ENCODE measurements at regions not wholly inside any gene's neighbourhood (a gene's known extent, or its start where the extent isn't known, plus 50 kb on each side); places are given as distances from the start of the nearest gene placed in this dataset.

GRCh38 chr11:26835611-26836010 lies 113.8 kb upstream of the SLC5A12 start:
- no peaks in the 10 kb centered on the region for H3F3A ChIP-seq (ENCODE audit: low read depth)
- no peaks in the 10 kb centered on the region for H3K9me2 ChIP-seq (replicated peaks; ENCODE audit: low read depth, low read length)
- no peaks in the 10 kb centered on the region for H3K79me2 ChIP-seq (ENCODE audit: insufficient read depth, low read length)
- no peaks in the 10 kb centered on the region for H4K20me1 ChIP-seq (ENCODE audit: insufficient read depth, low read length, poor library complexity, severe bottlenecking)
- H3K4me3 ChIP-seq (ENCODE audit: low read length, poor library complexity, severe bottlenecking): no peak overlapping the region
- no peak overlapping the region for H3K9ac ChIP-seq (ENCODE audit: low read depth, low read length, poor library complexity, severe bottlenecking)
- no peak for TF ChIP-seq EZH2phosphoT487 (IDR thresholded peaks at IDR 0.05; ENCODE audit: borderline replicate concordance)
- no peak for TF ChIP-seq CTCF (conservative IDR thresholded peaks at IDR 0.05; ENCODE audit: low read length)
- no peak overlapping the region for H3K4me2 ChIP-seq (ENCODE audit: low read depth, low read length, poor library complexity, severe bottlenecking)
- H3K36me3 ChIP-seq (ENCODE audit: insufficient read depth, low read length): no peaks in the 10 kb centered on the region
- H3K9me3 ChIP-seq (ENCODE audit: insufficient read depth, low read depth, low read length): no peaks in the 10 kb centered on the region
- H3K27me3 ChIP-seq (ENCODE audit: insufficient read depth, low read length, poor library complexity, severe bottlenecking): no peaks in the 10 kb centered on the region
- H3K4me1 ChIP-seq (ENCODE audit: insufficient read depth, low read length, poor library complexity, severe bottlenecking): no peaks in the 10 kb centered on the region
- no peak overlapping the region for H2AFZ ChIP-seq (ENCODE audit: low read length)

- Histone ChIP-seq H3K4me3 (ENCODE audit: low read length, poor library complexity, severe bottlenecking) (no peak overlapping the region), H3K36me3 (ENCODE audit: insufficient read depth, low read length) (no peaks in the 10 kb centered on the region), H3K4me1 (ENCODE audit: insufficient read depth, low read length, poor library complexity, severe bottlenecking) (no peaks in the 10 kb centered on the region), H3K9me3 (ENCODE audit: insufficient read depth, low read depth, low read length) (no peaks in the 10 kb centered on the region), H3K79me2 (ENCODE audit: insufficient read depth, low read length) (no peaks in the 10 kb centered on the region), H3K9ac (ENCODE audit: low read depth, low read length, poor library complexity, severe bottlenecking) (no peak overlapping the region), H4K20me1 (ENCODE audit: insufficient read depth, low read length, poor library complexity, severe bottlenecking) (no peaks in the 10 kb centered on the region), H3K4me2 (ENCODE audit: low read depth, low read length, poor library complexity, severe bottlenecking) (no peak overlapping the region), H3K9me2 (replicated peaks; ENCODE audit: low read depth, low read length) (no peaks in the 10 kb centered on the region), H3F3A (ENCODE audit: low read depth) (no peaks in the 10 kb centered on the region), H3K27me3 (ENCODE audit: insufficient read depth, low read length, poor library complexity, severe bottlenecking) (no peaks in the 10 kb centered on the region), H2AFZ (ENCODE audit: low read length) (no peak overlapping the region)
- TF ChIP-seq EZH2phosphoT487 (IDR thresholded peaks at IDR 0.05; ENCODE audit: borderline replicate concordance) (no peak), CTCF (conservative IDR thresholded peaks at IDR 0.05; ENCODE audit: low read length) (no peak)
Observed at GRCh38 chr11:26837154-26837553, 115.3 kb upstream of the SLC5A12 start.

GRCh38 chr11:26839911-26840698 lies 118.2 kb upstream of the SLC5A12 start:
- H4K20me1 ChIP-seq (ENCODE audit: insufficient read depth, low read length, poor library complexity, severe bottlenecking): no peaks in the 10 kb centered on the region
- no peak overlapping the region for H3K9ac ChIP-seq (ENCODE audit: low read depth, low read length, poor library complexity, severe bottlenecking)
- no peaks in the 10 kb centered on the region for H3K36me3 ChIP-seq (ENCODE audit: insufficient read depth, low read length)
- no peak overlapping the region for H3K4me3 ChIP-seq (ENCODE audit: low read length, poor library complexity, severe bottlenecking)
- no peaks in the 10 kb centered on the region for H3K79me2 ChIP-seq (ENCODE audit: insufficient read depth, low read length)
- no peak overlapping the region for H3K4me2 ChIP-seq (ENCODE audit: low read depth, low read length, poor library complexity, severe bottlenecking)
- no peak for TF ChIP-seq EZH2phosphoT487 (IDR thresholded peaks at IDR 0.05; ENCODE audit: borderline replicate concordance)
- no peak for TF ChIP-seq CTCF (conservative IDR thresholded peaks at IDR 0.05; ENCODE audit: low read length)
- H3K9me3 ChIP-seq (ENCODE audit: insufficient read depth, low read depth, low read length): no peaks in the 10 kb centered on the region
- no peak overlapping the region for H2AFZ ChIP-seq (ENCODE audit: low read length)
- no peaks in the 10 kb centered on the region for H3K27me3 ChIP-seq (ENCODE audit: insufficient read depth, low read length, poor library complexity, severe bottlenecking)
- H3K4me1 ChIP-seq (ENCODE audit: insufficient read depth, low read length, poor library complexity, severe bottlenecking): no peaks in the 10 kb centered on the region
- H3F3A ChIP-seq (ENCODE audit: low read depth): no peaks in the 10 kb centered on the region
- no peaks in the 10 kb centered on the region for H3K9me2 ChIP-seq (replicated peaks; ENCODE audit: low read depth, low read length)

All from Loucy (cell line).